Mucosa of stomach (tissue), 1 donor: ENCODE measurements at regions not wholly inside any gene's neighbourhood (a gene's known extent, or its start where the extent isn't known, plus 50 kb on each side); places are given as distances from the start of the nearest gene placed in this dataset.
"Not testable (repeated sequence)": the region's sequence is repeated elsewhere in the genome, so short reads cannot be mapped to it uniquely, and the experiment has no call there.

Source experiments
- H3K27me3 ChIP-seq: one replicate; pipeline ENCODE4 v1.7.0; 2013; ENCODE audit warnings: mild to moderate bottlenecking, low read length; ENCODE audit not compliant: control insufficient read depth, insufficient read depth
- H3K36me3 ChIP-seq: one replicate; pipeline ENCODE4 v1.7.0; 2013; ENCODE audit warnings: low read length; ENCODE audit not compliant: control insufficient read depth, insufficient read depth
- H3K4me1 ChIP-seq: one replicate; pipeline ENCODE4 v1.7.0; 2013; ENCODE audit warnings: mild to moderate bottlenecking, low read length; ENCODE audit not compliant: control insufficient read depth, insufficient read depth
- H3K4me3 ChIP-seq: one replicate; pipeline ENCODE4 v1.7.0; 2013; ENCODE audit warnings: low read length
- H3K9ac ChIP-seq: one replicate; pipeline ENCODE4 v1.7.0; 2013; ENCODE audit warnings: mild to moderate bottlenecking, low read length, moderate library complexity
- H3K9me3 ChIP-seq: one replicate; pipeline ENCODE4 v1.7.0; 2013; ENCODE audit warnings: mild to moderate bottlenecking, low read length, moderate library complexity; ENCODE audit not compliant: control insufficient read depth
- donor health status: Pancreatic carcinoma.

- no peaks in the 10 kb centered on the region for H3K4me1 ChIP-seq
- no peaks in the 10 kb centered on the region for H3K36me3 ChIP-seq
- no peaks in the 10 kb centered on the region for H3K9me3 ChIP-seq
- H3K27me3 ChIP-seq: no peaks in the 10 kb centered on the region
- no peak overlapping the region for H3K9ac ChIP-seq
- H3K4me3 ChIP-seq: no peak overlapping the region
Observed at GRCh38 chr12:125540580-125541204, 475.5 kb downstream of the AACS start.

DNA sequence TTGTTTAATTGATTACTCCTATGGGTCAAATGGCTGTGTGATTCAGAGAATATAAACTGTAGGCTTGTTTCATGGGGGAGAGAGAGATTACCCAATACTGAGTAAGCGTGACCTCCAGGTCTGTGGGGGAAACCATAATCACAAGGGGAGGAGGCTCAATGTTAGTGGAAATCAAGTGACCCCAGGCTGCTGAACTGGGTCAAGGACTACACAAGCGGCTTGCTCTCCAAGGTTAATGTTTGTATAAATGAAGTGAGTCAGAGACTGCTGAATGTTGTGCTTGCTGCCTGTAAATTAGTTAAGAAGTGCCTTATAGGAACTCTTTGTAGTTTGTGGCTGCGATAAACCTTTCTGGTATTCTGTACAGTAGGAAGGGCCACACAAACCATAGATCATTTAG, 479.7 kb downstream of the AACS start:
- H3K9ac ChIP-seq: no peak overlapping the region
- H3K4me1 ChIP-seq: no peaks in the 10 kb centered on the region
- H3K36me3 ChIP-seq: no peaks in the 10 kb centered on the region
- H3K27me3 ChIP-seq: no peaks in the 10 kb centered on the region
- H3K4me3 ChIP-seq: no peak overlapping the region
- no peaks in the 10 kb centered on the region for H3K9me3 ChIP-seq

DNA sequence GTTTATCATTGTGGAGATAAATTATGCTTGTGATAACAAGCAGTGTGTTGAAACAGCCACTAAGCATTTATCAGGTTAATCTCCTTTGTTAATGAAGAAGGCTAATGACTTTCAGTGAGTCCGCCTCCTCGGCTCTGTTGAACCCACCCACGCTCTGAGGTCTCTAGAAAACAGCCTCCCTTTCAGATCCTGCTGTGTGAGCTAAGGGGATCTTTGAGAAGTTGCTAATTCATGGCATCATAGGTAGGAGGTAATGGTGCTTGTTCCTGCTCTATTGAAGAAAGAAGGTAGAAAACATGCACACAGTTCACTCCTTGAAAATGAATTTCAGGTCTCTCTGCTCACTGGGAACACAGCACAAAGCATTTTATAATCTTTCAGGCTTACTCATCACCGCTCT, 483.9 kb downstream of the AACS start:
- Histone ChIP-seq H3K27me3 (no peaks in the 10 kb centered on the region), H3K36me3 (no peaks in the 10 kb centered on the region), H3K9me3 (no peaks in the 10 kb centered on the region), H3K9ac (no peak overlapping the region), H3K4me1 (no peaks in the 10 kb centered on the region), H3K4me3 (no peak overlapping the region)

GRCh38 chr12:125549836-125550235, 484.6 kb downstream of the AACS start:
- Histone ChIP-seq H3K4me1 (no peaks in the 10 kb centered on the region), H3K9ac (no peak overlapping the region), H3K27me3 (no peaks in the 10 kb centered on the region), H3K36me3 (no peaks in the 10 kb centered on the region), H3K4me3 (no peak overlapping the region), H3K9me3 (no peaks in the 10 kb centered on the region)

- Histone ChIP-seq H3K4me3 (no peak overlapping the region), H3K4me1 (no peaks in the 10 kb centered on the region), H3K36me3 (no peaks in the 10 kb centered on the region), H3K27me3 (no peaks in the 10 kb centered on the region), H3K9me3 (no peaks in the 10 kb centered on the region), H3K9ac (no peak overlapping the region)
Observed at GRCh38 chr12:125552295-125552694, 487.1 kb downstream of the AACS start.

DNA sequence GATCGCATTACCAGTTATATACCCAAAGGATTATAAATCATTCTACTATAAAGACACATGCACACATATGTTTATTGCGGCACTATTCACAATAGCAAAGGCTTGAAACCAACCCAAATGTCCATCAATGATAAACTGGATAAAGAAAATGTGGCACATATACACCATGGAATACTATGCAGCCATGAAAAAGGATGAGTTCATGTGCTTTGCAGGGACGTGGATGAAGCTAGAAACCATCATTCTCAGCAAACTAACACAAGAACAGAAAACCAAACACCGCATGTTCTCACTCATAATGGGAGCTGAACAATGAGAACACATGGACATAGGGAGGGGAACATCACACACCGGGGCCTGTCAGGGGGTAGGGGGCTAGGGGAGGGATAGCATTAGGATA, 495.8 kb downstream of the AACS start:
- not testable (repeated sequence) for H3K27me3 ChIP-seq, H3K4me1 ChIP-seq, H3K4me3 ChIP-seq, H3K9ac ChIP-seq, H3K36me3 ChIP-seq, H3K9me3 ChIP-seq

DNA sequence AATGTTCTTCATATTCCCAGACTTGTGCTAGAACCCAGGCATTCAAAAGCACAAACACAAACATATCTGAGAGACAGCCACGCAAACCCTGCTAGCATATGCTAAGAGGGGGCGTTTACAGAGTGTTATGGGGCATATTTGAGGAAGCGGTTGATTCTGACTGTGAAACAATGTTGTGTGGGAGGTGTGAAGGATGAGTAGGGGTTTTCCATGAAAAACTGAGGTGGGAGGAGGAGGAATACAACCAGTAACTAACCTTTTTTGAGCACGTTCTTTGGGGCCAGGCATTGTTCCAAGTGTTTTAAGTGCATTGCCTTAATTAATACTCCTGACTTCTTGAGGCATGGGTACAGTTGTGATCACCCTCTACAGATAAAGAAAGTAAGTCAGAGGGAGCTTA, 499.5 kb downstream of the AACS start:
- Histone ChIP-seq H3K4me1 (no peaks in the 10 kb centered on the region), H3K27me3 (no peaks in the 10 kb centered on the region), H3K9ac (no peak overlapping the region), H3K4me3 (no peak overlapping the region), H3K36me3 (no peaks in the 10 kb centered on the region), H3K9me3 (no peaks in the 10 kb centered on the region)

- Histone ChIP-seq H3K27me3 (no peaks in the 10 kb centered on the region), H3K4me1 (no peaks in the 10 kb centered on the region), H3K4me3 (no peak overlapping the region), H3K9me3 (no peaks in the 10 kb centered on the region), H3K36me3 (no peaks in the 10 kb centered on the region), H3K9ac (no peak overlapping the region)
Observed at GRCh38 chr12:125567581-125567980, 502.3 kb downstream of the AACS start.

GRCh38 chr12:125568306-125568705, 503.1 kb downstream of the AACS start:
- Histone ChIP-seq H3K4me1 (no peaks in the 10 kb centered on the region), H3K4me3 (no peak overlapping the region), H3K9me3 (no peaks in the 10 kb centered on the region), H3K27me3 (no peaks in the 10 kb centered on the region), H3K36me3 (no peaks in the 10 kb centered on the region), H3K9ac (no peak overlapping the region)

GRCh38 chr12:125573271-125573670, 508.0 kb downstream of the AACS start:
- Histone ChIP-seq H3K9me3 (no peaks in the 10 kb centered on the region), H3K4me3 (no peak overlapping the region), H3K27me3 (no peaks in the 10 kb centered on the region), H3K9ac (no peak overlapping the region), H3K4me1 (no peaks in the 10 kb centered on the region), H3K36me3 (no peaks in the 10 kb centered on the region)

DNA sequence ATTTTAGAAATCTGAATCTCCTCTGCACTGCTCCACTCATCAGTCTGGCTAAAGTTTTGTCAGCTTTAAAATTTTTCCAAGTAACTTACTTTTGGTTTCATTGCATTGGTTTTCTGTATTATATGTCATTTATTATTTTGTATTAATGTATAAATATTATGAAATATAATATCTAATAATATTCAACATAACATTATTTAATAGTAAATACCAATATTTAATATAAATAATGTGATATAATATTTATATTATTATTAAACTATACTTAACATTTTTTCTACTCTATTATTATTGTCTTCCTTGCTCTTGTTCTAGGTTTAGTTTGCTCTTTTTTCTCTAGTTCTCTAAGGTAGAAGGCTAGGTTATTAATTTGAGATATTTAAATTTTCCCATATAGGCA, 512.1 kb downstream of the AACS start:
- no peaks in the 10 kb centered on the region for H3K36me3 ChIP-seq
- H3K9me3 ChIP-seq: no peaks in the 10 kb centered on the region
- no peaks in the 10 kb centered on the region for H3K4me1 ChIP-seq
- no peaks in the 10 kb centered on the region for H3K27me3 ChIP-seq
- H3K4me3 ChIP-seq: no peak overlapping the region
- H3K9ac ChIP-seq: no peak overlapping the region

DNA sequence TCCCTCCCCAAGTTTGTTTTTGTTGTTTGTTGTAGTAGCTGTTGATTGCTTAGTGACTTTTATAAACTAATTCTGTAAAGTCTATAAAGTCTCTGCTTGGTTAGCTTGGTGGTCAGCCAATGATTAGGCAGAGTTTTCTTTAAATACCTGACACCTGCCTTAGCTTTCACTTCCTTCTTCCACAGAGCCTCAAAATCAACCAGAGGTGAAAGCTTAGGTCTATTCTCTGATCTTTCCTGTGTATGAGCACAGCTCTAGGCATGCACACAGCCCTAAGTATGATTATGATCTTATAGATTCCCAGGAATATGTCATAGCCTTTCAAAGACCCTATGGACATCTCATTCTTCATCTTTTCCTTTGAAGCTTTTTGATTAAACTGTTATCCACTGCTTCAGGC, 514.7 kb downstream of the AACS start:
- Histone ChIP-seq H3K4me1 (no peaks in the 10 kb centered on the region), H3K4me3 (no peak overlapping the region), H3K36me3 (no peaks in the 10 kb centered on the region), H3K9me3 (no peaks in the 10 kb centered on the region), H3K27me3 (no peaks in the 10 kb centered on the region), H3K9ac (no peak overlapping the region)

DNA sequence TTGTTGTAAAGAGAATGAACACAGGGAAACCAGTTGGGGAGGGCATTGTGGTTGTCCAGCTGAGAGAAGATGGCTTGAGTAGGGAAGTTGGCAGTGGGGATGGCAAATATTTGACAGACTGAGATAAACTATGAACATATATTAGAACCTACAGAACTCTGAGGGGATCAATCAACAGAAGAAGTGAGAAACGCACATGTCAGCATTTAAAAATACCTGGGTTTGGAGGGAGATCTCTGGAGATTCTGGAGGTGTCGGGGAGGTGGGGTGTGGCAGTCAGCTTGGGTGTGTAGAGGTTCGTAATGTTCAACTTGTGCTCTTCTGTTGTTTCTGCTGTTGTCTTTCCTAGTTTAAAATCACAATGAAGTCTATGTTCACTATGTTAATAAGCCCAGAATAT, 517.8 kb downstream of the AACS start:
- no peak overlapping the region for H3K9ac ChIP-seq
- no peaks in the 10 kb centered on the region for H3K27me3 ChIP-seq
- no peaks in the 10 kb centered on the region for H3K4me1 ChIP-seq
- no peaks in the 10 kb centered on the region for H3K9me3 ChIP-seq
- H3K36me3 ChIP-seq: no peaks in the 10 kb centered on the region
- H3K4me3 ChIP-seq: no peak overlapping the region
